GM19351 (cell line): ENCODE measurements at regions not wholly inside any gene's neighbourhood (a gene's known extent, or its start where the extent isn't known, plus 50 kb on each side); places are given as distances from the start of the nearest gene placed in this dataset.

Experiments used
- ATAC-seq: cut with Tn5 transposase; IDR thresholded peaks from one replicate; pipeline ENCODE4 v1.9.1; 2021; ENCODE audit warnings: mild to moderate bottlenecking, moderate library complexity; ENCODE audit not compliant: unreplicated experiment

DNA sequence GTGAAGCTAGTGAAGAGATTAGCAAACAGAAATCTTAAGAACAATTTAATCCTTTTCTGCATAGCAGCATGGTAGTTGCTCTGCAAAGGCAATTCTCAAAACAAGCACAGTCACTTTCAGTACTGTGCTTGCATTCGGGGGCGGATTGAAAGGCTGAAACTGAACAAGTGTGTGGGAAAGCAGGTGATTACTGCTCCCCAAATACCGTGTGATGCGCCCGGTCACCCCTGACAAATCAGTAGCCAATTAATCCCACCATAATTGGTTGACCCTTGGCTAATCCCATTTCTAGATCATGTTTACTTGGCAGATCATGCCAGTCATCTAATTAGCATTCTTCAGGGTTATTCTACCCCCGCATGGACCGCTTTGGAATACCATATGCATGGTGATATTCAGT lies 76.5 kb upstream of the ADRB1 start:
- ATAC-seq: no peak

DNA sequence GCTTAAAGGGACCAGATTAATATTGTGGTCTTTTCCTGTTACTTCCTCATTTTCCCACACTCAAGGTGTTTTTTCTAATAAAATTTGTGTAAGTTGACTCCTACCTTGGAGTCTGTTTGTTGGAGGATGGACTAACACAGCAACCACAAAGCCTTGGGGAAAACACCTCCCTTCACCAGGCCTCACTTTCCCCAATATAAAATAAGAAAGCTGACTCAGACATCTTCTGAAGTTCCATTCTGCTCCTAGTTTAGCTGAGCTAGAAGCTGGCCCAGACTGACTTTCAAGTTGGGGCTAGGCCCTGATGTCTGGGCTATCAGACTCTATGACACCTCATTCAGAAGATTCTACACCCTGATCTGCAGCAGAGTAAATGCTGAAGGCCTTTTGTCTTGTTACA lies 73.0 kb upstream of the ADRB1 start:
- peak; percentile 47 for ATAC-seq

DNA sequence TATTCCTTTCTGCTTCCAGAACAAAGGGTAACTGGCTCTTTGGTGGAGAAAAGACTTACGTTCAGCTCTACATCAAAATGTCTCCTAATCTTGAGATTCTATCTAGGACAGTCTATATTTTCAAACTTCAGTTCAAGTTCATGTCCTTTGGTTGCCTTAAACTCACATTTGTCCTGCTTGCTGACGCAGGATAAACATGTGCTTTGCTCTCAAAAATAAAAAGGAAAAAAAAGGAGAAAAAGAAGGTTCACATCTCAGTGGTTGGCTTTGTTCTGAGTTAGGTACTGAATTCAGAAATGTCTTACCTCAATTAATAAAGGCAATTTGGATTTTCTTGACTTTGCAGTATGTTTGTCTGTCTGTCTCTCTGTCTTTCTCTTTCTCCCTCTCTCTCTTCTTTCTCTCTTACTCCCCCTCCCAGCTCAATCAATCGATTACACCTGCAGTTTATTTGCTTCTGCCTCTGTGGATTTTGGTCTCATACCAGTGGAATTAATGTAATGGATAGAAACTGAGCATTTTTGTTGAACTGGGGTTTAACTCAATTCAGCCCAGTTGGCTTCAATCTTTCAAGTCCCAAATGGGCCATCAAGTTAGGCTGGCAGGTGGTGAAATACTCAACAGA lies 72.2 kb upstream of the ADRB1 start:
- no peak for ATAC-seq

DNA sequence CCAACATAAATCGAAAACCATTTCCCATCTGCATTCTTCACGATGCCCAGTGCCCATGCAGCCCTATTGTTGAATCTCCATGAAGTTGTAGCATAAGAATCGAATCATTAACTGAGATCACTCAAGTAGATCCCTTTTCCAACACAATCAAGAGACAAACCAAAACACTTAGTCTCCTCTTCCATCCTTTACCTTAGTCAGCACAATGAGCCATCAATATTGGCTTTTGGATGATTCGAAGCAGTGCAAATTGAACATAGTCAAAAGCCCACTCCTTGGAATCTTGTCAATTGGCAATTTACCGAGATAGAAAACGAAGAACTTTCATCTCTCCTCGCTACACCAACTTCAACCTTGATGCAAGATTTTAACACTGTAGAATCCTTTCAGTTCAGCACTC lies 66.5 kb upstream of the ADRB1 start:
- ATAC-seq: no peak

DNA sequence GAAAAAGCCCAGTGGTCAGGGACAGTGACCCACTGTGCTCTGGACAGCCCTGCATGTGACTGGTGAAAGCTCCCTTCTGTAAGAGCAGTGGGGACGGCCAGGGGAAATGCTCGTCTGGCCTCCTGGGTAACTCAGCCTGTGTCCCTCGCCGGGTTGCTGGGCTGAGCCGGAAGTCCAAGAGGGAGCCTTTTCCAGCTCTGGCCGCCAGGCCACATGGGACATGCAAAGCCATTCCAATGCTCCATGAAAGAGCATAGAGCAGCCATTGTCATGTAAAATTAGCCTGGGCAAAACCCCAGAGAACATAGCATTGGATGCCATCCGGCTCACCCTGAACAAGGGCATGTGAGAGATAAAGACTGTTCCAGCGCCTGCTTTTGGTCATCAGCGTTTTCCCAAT lies 64.9 kb upstream of the ADRB1 start:
- ATAC-seq: no peak

DNA sequence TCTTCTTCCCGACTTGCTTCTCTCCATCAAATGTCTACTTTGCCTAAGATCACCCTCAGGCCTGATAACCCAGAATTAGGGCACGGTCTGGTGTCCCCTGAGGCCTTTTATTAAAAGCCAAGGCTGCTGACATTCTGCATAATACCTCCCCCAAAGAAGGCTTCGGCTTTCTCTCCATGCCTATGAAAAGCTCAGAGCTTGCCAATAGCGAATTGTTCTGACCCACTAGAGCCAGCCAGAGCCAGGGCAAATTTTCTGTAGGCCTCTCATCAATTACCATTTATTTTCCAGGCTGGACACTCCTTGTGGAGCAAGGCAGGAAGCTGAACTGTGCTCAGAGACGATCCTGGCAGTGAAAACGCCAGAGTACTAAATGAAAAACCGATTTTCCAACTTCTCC lies 64.3 kb upstream of the ADRB1 start:
- no peak for ATAC-seq

DNA sequence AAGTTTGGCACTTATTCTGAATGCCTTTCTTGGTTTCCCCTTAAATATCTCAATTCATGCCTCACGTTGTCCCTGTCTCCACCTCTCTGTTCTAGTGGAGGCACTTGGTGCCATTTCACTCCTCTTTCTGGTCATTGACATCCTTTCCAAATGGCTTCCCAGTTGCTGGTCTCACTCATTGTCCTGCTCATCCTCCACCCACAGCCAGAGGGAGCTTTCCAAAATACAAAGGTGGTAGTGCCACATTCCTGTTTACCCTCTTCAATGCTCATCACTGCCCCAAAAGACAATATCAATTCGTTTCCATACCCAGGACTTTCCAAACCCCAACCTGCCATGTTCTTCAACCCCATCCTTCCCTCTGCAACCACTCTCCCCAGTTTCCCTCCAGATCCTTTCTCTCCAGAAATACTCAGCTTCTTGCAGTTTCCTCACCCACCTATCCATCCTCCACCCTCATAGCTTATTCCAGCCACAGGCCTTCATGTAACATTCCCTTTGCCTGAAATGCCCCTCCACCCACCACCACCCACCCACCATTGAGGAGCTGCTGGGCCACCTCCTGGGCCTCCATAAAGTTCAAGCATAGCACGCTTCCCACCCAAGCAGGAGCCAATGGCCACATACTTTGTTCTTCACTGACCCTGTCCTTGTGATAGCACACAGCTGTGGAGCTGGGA lies 63.1 kb upstream of the ADRB1 start:
- no peak for ATAC-seq

DNA sequence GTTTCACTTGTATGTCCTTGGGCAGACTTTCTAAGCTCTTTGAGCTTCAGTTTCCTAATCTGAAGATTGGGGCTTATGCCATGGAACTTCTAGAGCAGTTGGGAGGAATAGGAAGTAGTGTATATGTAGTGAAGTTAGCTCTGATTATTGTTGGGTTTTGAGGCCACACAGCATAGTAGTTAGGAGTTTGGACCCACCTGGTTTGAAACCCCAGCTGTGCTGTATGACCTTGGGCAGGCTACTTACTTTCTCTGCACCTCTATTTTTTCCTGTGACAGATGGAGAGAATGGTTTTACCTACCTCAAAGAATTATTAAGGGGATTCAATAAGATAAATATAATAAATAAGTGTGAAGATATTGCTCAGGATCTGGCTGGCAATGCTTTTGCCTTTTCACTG lies 61.4 kb upstream of the ADRB1 start:
- ATAC-seq: peak; percentile 26

DNA sequence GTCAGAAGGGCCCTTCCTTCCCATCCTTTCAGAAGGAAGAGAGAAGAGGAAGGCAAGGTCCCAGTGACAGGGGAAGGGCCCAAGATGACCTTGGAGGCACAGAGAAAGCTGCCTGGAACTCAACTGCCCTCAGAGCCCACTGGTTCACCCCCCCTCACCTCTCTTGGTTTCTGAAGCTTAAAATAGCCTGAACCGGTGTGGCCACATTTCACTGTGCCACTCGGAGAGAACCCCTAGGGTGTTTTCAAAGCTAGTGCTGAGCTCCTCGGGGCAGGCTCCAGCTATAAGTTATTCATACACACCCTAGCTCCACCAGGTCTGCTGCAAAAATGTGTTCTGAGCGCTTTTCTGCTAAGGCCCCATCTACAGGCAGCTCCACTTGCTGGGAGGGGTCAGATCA lies 60.9 kb upstream of the ADRB1 start:
- ATAC-seq: peak; percentile 83

DNA sequence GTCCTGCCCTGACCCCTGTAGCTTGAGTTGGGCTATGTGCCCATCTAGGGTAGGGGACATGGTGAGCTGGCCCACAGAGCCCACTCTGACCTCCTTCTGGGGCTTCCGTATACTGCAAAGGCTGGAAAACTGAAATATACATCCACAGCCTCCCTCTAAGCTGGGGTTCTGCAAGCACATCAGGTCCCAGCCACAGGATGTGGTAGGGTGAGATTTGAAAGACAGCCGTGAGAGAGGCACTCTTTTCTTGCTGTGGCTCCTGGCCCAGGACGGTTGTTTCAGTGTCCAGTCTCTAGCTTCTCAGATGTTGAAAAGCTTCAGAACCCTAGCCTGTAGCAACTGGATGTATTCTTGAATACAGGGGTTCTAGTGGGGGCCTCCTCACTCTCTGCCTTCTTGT lies 60.1 kb upstream of the ADRB1 start:
- ATAC-seq: peak; percentile 51

DNA sequence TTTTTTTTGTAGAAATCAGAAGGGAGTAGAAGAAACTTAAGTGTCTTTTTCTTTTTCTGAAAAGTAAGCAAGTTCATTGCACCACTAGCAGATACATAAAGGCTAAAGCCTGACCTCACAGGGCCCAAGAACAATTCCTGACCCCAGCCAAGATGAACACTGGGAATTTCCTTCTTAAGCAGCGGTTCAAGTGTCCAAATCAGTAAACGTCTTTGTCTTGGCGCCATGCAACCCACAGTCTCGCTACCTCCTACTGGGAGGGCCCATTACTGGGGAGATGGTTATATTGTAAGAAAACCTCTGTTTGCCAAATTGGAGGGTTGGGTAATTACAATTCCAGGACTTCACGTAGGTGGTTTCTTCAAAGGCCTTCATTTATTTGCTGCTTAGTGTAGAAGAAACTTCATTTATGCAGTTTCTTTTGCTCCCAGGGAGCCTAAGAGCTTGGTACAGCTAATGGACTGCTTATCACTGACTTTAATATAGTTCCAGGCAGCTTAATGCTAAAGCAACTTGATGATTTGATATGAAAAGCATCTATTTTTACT lies 58.3 kb upstream of the ADRB1 start:
- no peak for ATAC-seq

DNA sequence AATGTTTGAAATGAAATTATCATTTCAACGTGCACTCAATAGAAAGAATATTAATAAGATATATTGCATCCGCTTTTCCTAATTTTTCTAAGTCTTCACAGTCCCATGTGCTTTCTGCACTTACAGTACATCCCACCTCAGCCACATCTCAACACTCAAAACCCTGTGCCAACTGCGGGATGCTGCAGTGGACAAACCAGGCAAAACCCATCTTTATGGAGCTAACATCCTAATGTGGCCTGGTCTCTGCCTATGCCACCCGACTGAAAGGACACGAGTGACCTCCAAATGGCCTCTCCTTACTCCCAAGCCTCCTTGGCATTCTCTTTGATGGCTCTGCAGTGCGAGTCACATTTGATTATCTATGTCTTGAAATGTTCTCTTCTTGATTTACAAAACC lies 57.4 kb upstream of the ADRB1 start:
- no peak for ATAC-seq

DNA sequence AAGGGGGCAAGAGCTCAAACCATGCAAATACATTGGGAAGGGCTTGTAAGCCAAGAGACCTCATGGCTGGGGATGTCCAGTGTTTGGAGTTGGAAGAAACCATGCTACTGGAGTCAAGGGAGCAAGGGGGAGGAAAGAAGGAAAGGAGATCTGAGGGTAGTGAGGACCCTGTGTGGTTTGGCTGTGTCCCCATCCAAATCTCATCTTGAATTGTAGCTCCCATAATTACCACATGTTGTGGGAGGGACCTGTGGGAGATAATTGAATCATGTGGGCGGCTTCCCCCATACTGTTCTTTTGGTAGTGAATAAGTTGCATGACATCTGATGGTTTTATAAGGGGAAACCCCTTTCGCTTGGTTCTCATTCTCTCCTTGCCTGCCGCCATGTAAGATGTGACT lies 56.5 kb upstream of the ADRB1 start:
- ATAC-seq: no peak

DNA sequence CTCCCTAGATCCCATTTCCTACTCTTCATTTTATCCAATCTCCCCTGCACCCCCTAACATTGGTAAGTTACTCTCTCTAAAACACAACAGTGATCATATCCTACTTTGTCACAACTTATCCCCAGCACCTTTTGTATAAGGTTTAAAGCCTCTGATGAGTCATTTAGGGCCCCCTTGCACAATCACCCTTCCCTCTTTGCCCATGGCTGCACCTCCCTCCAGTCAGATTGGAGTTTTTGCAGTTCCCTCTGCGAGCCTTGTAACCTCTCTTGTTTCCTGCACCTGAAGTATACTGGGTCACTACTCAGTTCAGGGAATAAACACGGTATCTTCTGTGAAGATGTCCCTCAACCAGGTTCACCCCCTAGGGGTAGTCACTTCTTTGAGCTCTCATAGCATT lies 55.9 kb upstream of the ADRB1 start:
- no peak for ATAC-seq

DNA sequence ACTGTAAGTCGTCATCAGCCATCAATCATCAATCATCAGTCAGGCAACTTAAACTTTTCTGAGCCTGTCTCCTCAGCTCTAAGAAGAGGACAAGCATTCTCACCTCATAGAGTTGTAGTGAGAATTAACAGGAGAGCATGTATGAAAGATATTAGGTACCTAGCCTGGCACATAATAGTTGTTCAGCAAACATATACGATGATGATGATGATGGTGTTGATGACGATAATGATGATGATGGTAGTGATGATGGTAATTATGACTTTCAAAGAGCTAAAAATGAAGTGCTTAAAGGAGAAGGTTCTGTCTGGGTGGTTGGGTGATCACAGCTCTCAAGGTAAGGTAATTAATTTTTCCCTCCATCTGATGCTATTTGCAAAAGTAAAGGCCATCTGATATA lies 55.1 kb upstream of the ADRB1 start:
- no peak for ATAC-seq

DNA sequence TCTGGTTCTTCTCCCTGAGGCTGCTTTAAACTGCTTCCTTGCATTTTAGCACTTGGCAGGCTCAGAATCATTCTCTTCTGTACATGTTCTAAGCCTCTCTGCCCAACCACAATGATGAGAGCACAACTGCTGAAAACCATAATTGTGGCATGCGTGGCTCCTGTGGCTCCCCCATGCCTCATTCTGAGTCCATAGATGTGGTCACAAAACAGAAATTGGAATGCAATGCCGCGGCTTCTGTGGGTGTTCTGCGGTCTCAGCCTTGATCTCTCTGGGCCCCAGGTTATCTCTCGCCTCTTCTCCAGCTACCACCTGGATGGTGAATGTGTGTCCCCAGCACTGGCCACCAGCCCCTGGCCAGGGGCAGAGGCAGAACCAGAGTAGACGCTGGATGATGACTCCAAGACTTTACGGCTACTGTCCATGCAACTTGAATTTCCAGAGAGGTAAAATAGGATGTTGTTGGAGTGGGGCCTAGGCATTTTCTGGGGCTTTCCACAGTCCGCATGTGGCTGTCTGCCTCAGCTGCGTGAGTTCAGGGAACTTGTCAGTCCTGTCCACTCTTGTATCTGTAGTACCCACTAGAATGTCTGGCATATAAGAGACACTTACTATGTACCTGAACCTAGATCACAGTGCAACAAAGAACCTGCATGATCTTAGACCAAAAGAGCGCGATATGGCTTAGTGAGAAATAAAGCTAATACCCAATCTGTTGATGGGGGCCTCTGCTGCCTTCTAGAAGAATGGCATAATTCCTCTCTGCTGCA lies 52.4 kb upstream of the ADRB1 start:
- no peak for ATAC-seq

DNA sequence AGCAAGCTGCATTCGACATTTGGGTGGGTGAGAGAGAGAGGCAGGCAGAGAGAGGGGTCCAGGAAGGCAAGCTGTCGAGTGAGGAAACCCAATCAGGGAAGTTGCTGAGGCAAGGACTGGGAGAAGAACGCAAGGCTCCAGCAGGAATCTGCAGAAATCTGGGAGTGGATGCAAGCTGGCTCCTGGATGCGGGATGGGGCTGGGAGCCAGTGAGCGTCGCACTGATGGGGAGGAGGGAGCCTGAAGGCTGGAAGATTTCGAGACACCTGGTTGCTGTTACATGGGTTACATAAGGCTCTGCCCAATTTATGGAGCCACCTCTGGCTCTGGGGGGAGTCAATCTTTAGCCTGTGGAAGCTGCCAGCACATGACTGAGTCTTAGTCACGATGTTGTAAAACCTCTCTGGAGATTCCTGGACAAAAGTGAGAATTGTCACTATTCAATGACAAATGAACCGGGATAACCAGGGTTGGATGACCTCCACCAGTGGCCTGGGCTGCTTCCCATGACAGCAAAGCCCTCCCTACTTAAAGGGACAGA lies 51.1 kb upstream of the ADRB1 start:
- ATAC-seq: no peak

DNA sequence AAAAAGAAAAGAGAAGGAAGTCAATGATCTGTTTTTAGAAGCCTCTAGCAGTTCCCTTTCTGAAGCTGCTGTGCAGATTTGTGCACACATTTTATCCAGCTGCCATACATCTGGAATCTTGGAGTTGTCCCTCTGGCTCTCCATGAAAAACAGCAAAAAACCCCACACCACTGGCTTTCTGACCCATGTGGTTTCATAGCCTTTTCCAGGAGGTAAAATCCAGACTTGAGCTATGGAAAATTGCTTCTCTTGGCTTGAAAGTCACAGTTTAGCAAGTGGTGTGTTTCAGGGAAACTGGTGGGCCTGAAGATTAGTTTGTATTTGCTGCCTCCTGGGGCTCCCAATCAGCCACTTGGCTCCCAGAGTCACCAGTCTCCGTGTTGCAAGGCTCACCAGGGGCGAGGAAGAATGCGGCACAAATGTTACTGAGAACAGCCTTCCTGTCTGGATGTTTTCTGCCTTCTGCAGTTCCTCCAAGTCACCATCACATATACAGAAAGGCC lies 50.1 kb upstream of the ADRB1 start:
- no peak for ATAC-seq
